ENCODE measurements at regions not wholly inside any gene's neighbourhood (a gene's known extent, or its start where the extent isn't known, plus 50 kb on each side); places are given as distances from the start of the nearest gene placed in this dataset.

GRCh38 chr4:11042760-11043159 is 358.2 kb upstream of the CLNK start:
- TF ChIP-seq ARNT (IDR thresholded peaks at IDR 0.05) (no peak), BHLHE40 (IDR thresholded peaks at IDR 0.05; ENCODE audit: borderline replicate concordance) (no peak), FOXM1 (IDR thresholded peaks at IDR 0.05; ENCODE audit: borderline replicate concordance) (no peak), ELF4 (IDR thresholded peaks at IDR 0.05) (no peak), PKNOX1 (IDR thresholded peaks at IDR 0.05) (no peak), NFRKB (IDR thresholded peaks at IDR 0.05) (no peak)

Data from HEK293T (cell line).